Panc1 (cell line): ENCODE measurements at regions not wholly inside any gene's neighbourhood (a gene's known extent, or its start where the extent isn't known, plus 50 kb on each side); places are given as distances from the start of the nearest gene placed in this dataset.

ENCODE experiments used
- POLR2AphosphoS5 ChIP-seq: IDR thresholded peaks from 2 replicates; pipeline ENCODE4 v1.6.1; 2012; ENCODE audit warnings: mild to moderate bottlenecking, low read depth, low read length, moderate library complexity
- TF ChIP-seq, protein P1 (sequence below): fragments of 450-650 bp; IDR thresholded peaks from 2 replicates; pipeline ENCODE4 v1.5.1; 2017; ENCODE audit warnings: mild to moderate bottlenecking
- TF ChIP-seq, protein P2 (sequence below), 2 experiments: IDR thresholded peaks; 2 replicates each; pipeline ENCODE4 v1.6.1; 2011 to 2012; ENCODE audit warnings: low read depth in 2 of 2, control low read depth in 1 of 2, low read length in 1 of 2, mild to moderate bottlenecking in 1 of 2, moderate library complexity in 1 of 2; ENCODE audit not compliant: insufficient read depth in 1 of 2

DNA sequence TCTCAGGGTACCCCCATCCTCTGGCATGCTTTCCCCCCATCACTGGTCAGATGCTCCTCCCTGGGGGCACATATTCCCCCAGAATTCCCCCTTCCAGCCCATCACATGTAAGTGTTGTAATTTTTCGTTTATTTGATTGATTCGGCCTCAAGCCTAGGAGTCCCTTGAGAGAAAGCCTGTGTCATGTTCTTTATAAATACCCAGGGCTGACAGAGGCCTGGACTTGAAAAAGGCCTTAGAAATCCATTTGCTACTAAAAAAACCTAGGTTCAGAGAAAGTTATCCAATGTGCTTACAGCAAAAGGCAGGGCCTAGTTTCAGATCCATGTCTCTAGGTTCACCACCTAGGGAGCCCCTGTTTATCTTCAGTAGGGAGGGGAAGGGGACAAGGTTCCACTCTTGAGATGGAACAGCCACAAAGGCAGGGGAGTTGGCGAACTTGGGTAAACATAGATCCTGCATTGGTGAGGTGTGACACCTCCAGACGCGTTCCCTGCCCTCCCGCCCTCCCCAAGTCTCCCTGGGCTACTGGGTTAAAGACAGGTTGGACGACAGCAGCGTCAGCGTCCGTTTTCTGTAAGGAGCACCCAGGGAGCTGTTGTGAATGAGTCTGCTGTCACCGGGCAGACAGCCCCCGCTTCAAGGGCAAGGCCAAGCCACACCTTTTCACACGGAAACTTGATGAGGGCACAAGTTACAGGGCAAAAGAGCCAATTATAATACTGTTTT lies 147.8 kb downstream of the EN1 start:
- TF ChIP-seq, protein P1, sequence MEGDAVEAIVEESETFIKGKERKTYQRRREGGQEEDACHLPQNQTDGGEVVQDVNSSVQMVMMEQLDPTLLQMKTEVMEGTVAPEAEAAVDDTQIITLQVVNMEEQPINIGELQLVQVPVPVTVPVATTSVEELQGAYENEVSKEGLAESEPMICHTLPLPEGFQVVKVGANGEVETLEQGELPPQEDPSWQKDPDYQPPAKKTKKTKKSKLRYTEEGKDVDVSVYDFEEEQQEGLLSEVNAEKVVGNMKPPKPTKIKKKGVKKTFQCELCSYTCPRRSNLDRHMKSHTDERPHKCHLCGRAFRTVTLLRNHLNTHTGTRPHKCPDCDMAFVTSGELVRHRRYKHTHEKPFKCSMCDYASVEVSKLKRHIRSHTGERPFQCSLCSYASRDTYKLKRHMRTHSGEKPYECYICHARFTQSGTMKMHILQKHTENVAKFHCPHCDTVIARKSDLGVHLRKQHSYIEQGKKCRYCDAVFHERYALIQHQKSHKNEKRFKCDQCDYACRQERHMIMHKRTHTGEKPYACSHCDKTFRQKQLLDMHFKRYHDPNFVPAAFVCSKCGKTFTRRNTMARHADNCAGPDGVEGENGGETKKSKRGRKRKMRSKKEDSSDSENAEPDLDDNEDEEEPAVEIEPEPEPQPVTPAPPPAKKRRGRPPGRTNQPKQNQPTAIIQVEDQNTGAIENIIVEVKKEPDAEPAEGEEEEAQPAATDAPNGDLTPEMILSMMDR = no peak
- TF ChIP-seq POLR2AphosphoS5 = no peak
- TF ChIP-seq, protein P2, sequence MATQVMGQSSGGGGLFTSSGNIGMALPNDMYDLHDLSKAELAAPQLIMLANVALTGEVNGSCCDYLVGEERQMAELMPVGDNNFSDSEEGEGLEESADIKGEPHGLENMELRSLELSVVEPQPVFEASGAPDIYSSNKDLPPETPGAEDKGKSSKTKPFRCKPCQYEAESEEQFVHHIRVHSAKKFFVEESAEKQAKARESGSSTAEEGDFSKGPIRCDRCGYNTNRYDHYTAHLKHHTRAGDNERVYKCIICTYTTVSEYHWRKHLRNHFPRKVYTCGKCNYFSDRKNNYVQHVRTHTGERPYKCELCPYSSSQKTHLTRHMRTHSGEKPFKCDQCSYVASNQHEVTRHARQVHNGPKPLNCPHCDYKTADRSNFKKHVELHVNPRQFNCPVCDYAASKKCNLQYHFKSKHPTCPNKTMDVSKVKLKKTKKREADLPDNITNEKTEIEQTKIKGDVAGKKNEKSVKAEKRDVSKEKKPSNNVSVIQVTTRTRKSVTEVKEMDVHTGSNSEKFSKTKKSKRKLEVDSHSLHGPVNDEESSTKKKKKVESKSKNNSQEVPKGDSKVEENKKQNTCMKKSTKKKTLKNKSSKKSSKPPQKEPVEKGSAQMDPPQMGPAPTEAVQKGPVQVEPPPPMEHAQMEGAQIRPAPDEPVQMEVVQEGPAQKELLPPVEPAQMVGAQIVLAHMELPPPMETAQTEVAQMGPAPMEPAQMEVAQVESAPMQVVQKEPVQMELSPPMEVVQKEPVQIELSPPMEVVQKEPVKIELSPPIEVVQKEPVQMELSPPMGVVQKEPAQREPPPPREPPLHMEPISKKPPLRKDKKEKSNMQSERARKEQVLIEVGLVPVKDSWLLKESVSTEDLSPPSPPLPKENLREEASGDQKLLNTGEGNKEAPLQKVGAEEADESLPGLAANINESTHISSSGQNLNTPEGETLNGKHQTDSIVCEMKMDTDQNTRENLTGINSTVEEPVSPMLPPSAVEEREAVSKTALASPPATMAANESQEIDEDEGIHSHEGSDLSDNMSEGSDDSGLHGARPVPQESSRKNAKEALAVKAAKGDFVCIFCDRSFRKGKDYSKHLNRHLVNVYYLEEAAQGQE (IDR thresholded peaks at IDR 0.05; ENCODE audit: insufficient read depth in 1 of 2, low read depth in 2 of 2, low read length in 1 of 2) = no peak
